ENCODE measurements at regions not wholly inside any gene's neighbourhood (a gene's known extent, or its start where the extent isn't known, plus 50 kb on each side); places are given as distances from the start of the nearest gene placed in this dataset.

- no peak for DNase-seq (ENCODE audit: low spot score in 2 of 2)
- H3K36me3 ChIP-seq: no peaks in the 10 kb centered on the region
- no peaks in the 10 kb centered on the region for H3K9me3 ChIP-seq
- TF ChIP-seq POLR2AphosphoS5 (IDR thresholded peaks at IDR 0.05) (no peak), POLR2A (IDR thresholded peaks at IDR 0.05) (no peak), CTCF (IDR thresholded peaks at IDR 0.05) (no peak)
- H3K27ac ChIP-seq: no peak overlapping the region
- no peaks in the 10 kb centered on the region for H3K4me1 ChIP-seq
- no peak overlapping the region for H3K4me3 ChIP-seq
- intact Hi-C loops (cut with DNase I; ENCODE audit: low total_unique reads): no loop called here
- no peaks in the 10 kb centered on the region for H3K27me3 ChIP-seq
Measured at GRCh38 chr1:181990728-181991127, 70.8 kb downstream of the ZNF648 start.

- H3K4me1 ChIP-seq: no peaks in the 10 kb centered on the region
- H3K27me3 ChIP-seq: no peaks in the 10 kb centered on the region
- DNase-seq (ENCODE audit: low spot score in 2 of 2): no peak
- no peaks in the 10 kb centered on the region for H3K36me3 ChIP-seq
- TF ChIP-seq POLR2AphosphoS5 (IDR thresholded peaks at IDR 0.05) (no peak), POLR2A (IDR thresholded peaks at IDR 0.05) (no peak), CTCF (IDR thresholded peaks at IDR 0.05) (no peak)
- H3K27ac ChIP-seq: no peak overlapping the region
- H3K9me3 ChIP-seq: no peaks in the 10 kb centered on the region
- H3K4me3 ChIP-seq: no peak overlapping the region
- intact Hi-C loops (cut with DNase I; ENCODE audit: low total_unique reads): no loop called here
Measured at GRCh38 chr1:181989261-181989920, 72.1 kb downstream of the ZNF648 start.

GRCh38 chr1:181987996-181988395 is 73.5 kb downstream of the ZNF648 start:
- H3K4me1 ChIP-seq: no peaks in the 10 kb centered on the region
- no peaks in the 10 kb centered on the region for H3K36me3 ChIP-seq
- DNase-seq (ENCODE audit: low spot score in 2 of 2): no peak
- no peaks in the 10 kb centered on the region for H3K9me3 ChIP-seq
- intact Hi-C loops (cut with DNase I; ENCODE audit: low total_unique reads): no loop called here
- TF ChIP-seq POLR2A (IDR thresholded peaks at IDR 0.05) (no peak), CTCF (IDR thresholded peaks at IDR 0.05) (no peak), POLR2AphosphoS5 (IDR thresholded peaks at IDR 0.05) (no peak)
- H3K4me3 ChIP-seq: no peak overlapping the region
- no peak overlapping the region for H3K27ac ChIP-seq
- H3K27me3 ChIP-seq: no peaks in the 10 kb centered on the region

- DNase-seq (ENCODE audit: low spot score in 2 of 2): no peak
- H3K4me3 ChIP-seq: no peak overlapping the region
- H3K36me3 ChIP-seq: no peaks in the 10 kb centered on the region
- TF ChIP-seq POLR2AphosphoS5 (IDR thresholded peaks at IDR 0.05) (no peak), CTCF (IDR thresholded peaks at IDR 0.05) (no peak), POLR2A (IDR thresholded peaks at IDR 0.05) (no peak)
- H3K27me3 ChIP-seq: no peaks in the 10 kb centered on the region
- intact Hi-C loops (cut with DNase I; ENCODE audit: low total_unique reads): no loop called here
- H3K27ac ChIP-seq: no peak overlapping the region
- H3K4me1 ChIP-seq: no peaks in the 10 kb centered on the region
- no peaks in the 10 kb centered on the region for H3K9me3 ChIP-seq
Measured at GRCh38 chr1:181987334-181987895, 74.1 kb downstream of the ZNF648 start.

- no peak for TF ChIP-seq POLR2AphosphoS5 (IDR thresholded peaks at IDR 0.05)
- TF ChIP-seq CTCF (IDR thresholded peaks at IDR 0.05): no peak
- TF ChIP-seq POLR2A (IDR thresholded peaks at IDR 0.05): no peak
- Histone ChIP-seq H3K27ac (no peak overlapping the region), H3K9me3 (no peaks in the 10 kb centered on the region), H3K4me3 (no peak overlapping the region), H3K4me1 (no peaks in the 10 kb centered on the region), H3K36me3 (no peaks in the 10 kb centered on the region), H3K27me3 (no peaks in the 10 kb centered on the region)
- no peak for DNase-seq (ENCODE audit: low spot score in 2 of 2)
- intact Hi-C loops (cut with DNase I; ENCODE audit: low total_unique reads): no loop called here
Measured at GRCh38 chr1:181986907-181987305, 74.6 kb downstream of the ZNF648 start.
